OCI-LY3 (cell line): ENCODE measurements at regions not wholly inside any gene's neighbourhood (a gene's known extent, or its start where the extent isn't known, plus 50 kb on each side); places are given as distances from the start of the nearest gene placed in this dataset.
"Not testable (repeated sequence)": the region's sequence is repeated elsewhere in the genome, so short reads cannot be mapped to it uniquely, and the experiment has no call there.

Source experiments
- H2AFZ ChIP-seq: fragments of 200-600, 300-600 bp; shearing (Covaris generic); 2 replicates; pipeline ENCODE4 v1.6.0; 2014; ENCODE audit warnings: antibody characterized with exemption, low read depth, low read length
- H3K27ac ChIP-seq: fragments of 200-600, 300-600 bp; sonication (generic); 2 replicates; pipeline ENCODE4 v1.5.1; 2014; ENCODE audit warnings: mild to moderate bottlenecking, low read length, moderate library complexity, mixed read lengths
- H3K27me3 ChIP-seq: fragments of 200-600, 300-600 bp; sonication (generic); 2 replicates; pipeline ENCODE4 v1.6.1; 2014; ENCODE audit warnings: low read depth, low read length, mixed read lengths
- H3K36me3 ChIP-seq: fragments of 200-600, 300-600 bp; sonication (generic); replicated peaks from 2 replicates; pipeline ENCODE3; 2014; ENCODE audit warnings: low read depth, low read length, mixed read lengths
- H3K4me1 ChIP-seq: fragments of 300-600, 200-600 bp; sonication (generic); 2 replicates; pipeline ENCODE4 v1.6.1; 2014; ENCODE audit warnings: low read length, mixed read lengths
- H3K4me2 ChIP-seq: fragments of 200-600, 300-600 bp; sonication (generic); 2 replicates; pipeline ENCODE4 v1.6.1; 2014; ENCODE audit warnings: low read length, mixed read lengths
- H3K4me3 ChIP-seq: fragments of 300-600, 200-600 bp; sonication (generic); 2 replicates; pipeline ENCODE4 v1.5.1; 2014; ENCODE audit warnings: antibody characterized with exemption, mild to moderate bottlenecking, low read length, moderate library complexity
- H3K79me2 ChIP-seq: fragments of 300-600, 200-600 bp; shearing (Covaris generic); 2 replicates; pipeline ENCODE4 v1.6.1; 2014; ENCODE audit warnings: mild to moderate bottlenecking, low read length, mixed read lengths
- H3K9ac ChIP-seq: fragments of 300-600, 200-600 bp; shearing (Covaris generic); 2 replicates; pipeline ENCODE4 v1.6.0; 2014; ENCODE audit warnings: mild to moderate bottlenecking, low read length, moderate library complexity
- H3K9me3 ChIP-seq: fragments of 200-600, 300-600 bp; shearing (Covaris generic); 2 replicates; pipeline ENCODE4 v1.6.1; 2014; ENCODE audit warnings: low read length, mixed read lengths; ENCODE audit not compliant: insufficient read depth
- H4K20me1 ChIP-seq: fragments of 200-600, 300-600 bp; sonication (generic); 2 replicates; pipeline ENCODE4 v1.6.1; 2016; ENCODE audit warnings: low read length, mixed read lengths; ENCODE audit not compliant: insufficient read depth

DNA sequence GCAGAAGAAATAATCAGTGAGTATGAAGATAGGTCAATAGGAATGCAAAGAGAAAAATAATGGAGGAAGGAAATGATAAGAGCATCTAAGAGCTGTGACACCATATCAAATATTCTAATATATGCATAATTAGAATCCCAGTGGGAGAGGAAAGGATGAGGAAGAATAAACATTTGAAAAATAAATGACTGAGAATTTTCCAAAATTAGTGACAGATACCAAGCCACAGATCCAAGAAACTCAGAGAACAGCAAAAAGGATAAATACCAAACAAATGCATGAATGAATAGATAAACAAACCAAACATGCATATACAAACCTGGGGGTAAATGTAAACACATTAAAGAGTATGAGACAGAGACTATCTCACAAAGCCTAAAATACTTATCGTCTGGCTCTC is 101.4 kb downstream of the PRR15 start:
- H3K9me3 ChIP-seq, H3K9ac ChIP-seq, H3K79me2 ChIP-seq, H4K20me1 ChIP-seq, H3K4me3 ChIP-seq, H3K27me3 ChIP-seq, H3K27ac ChIP-seq, H3K36me3 ChIP-seq, H3K4me1 ChIP-seq, H3K4me2 ChIP-seq, H2AFZ ChIP-seq: not testable (repeated sequence)

DNA sequence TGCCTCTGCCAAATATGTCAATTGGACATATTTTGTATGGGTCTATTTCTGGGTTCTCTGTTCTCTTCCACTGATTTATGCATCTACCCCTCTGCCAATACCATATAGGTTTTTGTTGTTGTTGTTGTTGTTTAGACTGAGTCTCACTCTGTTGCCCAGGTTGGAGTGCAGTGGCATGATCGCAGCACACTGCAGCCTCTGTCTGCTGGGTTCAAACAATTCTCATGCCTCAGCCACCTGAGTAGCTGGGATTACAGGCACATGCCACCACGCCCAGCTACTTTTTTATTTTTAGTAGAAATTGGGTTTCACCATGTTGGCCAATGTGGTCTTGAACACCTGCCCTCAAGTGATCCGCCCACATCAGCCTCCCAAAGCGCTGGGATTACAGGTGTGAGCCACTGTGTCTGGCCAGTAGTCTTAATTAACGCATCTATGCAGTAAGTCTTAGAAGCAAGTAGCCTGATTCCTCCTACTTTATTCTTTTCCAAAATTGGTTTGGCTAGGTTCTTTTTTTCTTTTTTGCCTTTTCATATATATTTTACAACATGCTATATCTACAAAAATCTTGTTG is 103.5 kb downstream of the PRR15 start:
- not testable (repeated sequence) for H3K4me3 ChIP-seq, H3K9ac ChIP-seq, H3K4me2 ChIP-seq, H3K4me1 ChIP-seq, H3K36me3 ChIP-seq, H3K79me2 ChIP-seq, H3K27ac ChIP-seq, H3K9me3 ChIP-seq, H4K20me1 ChIP-seq, H2AFZ ChIP-seq, H3K27me3 ChIP-seq

DNA sequence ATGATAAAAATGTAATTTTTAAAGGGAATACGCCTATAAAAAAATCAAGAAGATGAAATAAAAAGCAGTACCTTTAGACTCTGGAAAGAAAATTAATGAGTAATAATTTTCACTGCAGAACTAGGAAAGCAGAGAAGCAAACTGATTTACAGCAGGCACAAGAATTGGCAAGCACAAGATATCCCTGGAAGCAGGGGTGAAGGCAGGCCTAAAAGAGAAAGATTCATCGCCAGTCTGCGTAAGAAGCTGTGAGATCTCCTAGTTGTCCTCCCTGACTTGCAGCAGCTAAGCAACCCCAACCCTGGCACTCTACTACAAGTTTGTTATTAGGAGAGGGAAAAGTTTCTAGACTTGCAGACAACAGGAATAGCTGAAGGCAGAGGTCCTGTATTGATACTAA is 107.7 kb downstream of the PRR15 start:
- H3K4me1 ChIP-seq, H3K4me2 ChIP-seq, H3K4me3 ChIP-seq: not testable (repeated sequence)

DNA sequence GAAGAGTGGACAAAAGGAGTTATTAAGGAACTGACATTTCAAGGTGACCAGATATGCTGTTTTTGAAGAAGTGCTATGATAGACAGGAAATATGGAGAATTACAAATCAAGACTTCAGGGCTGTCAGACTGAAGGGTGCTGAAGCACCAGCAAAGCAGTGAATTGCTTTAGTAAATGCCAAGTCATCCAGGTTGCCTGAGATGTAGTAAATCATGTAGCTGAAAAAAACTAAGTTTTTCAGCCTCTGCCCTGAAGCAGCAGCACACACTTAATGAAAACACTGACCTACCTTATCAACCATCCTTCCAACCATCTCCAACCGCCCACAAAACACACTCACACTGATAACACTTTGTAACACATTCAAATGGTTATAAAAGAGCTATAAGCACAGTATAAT is 110.0 kb downstream of the PRR15 start:
- H3K4me2 ChIP-seq, H3K9ac ChIP-seq, H3K27me3 ChIP-seq: not testable (repeated sequence)

More for the DNA sequence above, 107.7 kb downstream of the PRR15 start:
- H3K79me2 ChIP-seq, H4K20me1 ChIP-seq, H3K36me3 ChIP-seq, H3K27ac ChIP-seq, H2AFZ ChIP-seq, H3K9ac ChIP-seq, H3K27me3 ChIP-seq, H3K9me3 ChIP-seq: not testable (repeated sequence)

DNA sequence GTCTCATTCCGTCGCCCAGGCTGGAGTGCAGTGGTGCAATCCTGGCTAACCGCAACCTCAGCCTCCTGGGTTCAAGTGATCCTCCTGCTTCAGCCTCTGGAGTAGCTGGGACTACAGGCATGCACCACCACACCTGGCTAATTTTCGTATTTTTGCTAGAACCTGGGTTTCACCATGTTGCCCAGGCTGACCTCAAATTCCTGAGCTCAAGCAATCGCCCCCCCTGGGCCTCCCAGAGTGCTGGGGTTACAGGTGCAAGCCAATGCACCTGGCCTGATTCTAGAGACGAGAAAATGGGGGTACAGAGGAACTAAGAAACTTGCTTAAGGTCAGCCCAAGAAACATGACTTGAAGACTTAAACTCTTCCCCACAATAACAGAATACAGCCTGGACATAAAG is 111.0 kb downstream of the PRR15 start:
- H3K79me2 ChIP-seq, H4K20me1 ChIP-seq, H3K4me3 ChIP-seq, H3K36me3 ChIP-seq, H3K9ac ChIP-seq, H3K4me2 ChIP-seq, H3K27me3 ChIP-seq, H2AFZ ChIP-seq, H3K27ac ChIP-seq, H3K9me3 ChIP-seq, H3K4me1 ChIP-seq: not testable (repeated sequence)

More for the DNA sequence above, 110.0 kb downstream of the PRR15 start:
- H3K27ac ChIP-seq, H3K9me3 ChIP-seq, H3K79me2 ChIP-seq, H3K4me3 ChIP-seq, H2AFZ ChIP-seq, H3K4me1 ChIP-seq, H3K36me3 ChIP-seq, H4K20me1 ChIP-seq: not testable (repeated sequence)

DNA sequence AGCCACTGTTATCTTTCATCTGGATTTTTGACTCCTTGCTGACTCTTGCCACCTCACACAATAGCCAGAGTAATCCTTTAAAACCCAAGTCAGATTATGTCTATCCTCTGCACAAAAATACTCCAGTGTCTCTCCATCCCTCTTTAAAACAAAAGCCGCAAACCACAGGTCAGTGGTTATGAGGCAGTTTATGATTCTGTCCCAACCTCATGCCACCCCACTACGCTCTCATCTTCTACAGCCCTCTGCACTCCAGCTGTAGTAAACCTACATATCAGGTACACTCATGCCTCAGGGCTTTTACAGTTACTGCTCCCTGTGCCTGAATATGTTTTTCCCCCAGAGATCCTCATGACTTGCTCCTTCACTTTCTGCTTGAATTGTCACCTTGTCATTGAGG is 113.6 kb downstream of the PRR15 start:
- not testable (repeated sequence) for H2AFZ ChIP-seq, H3K4me2 ChIP-seq, H3K9ac ChIP-seq

DNA sequence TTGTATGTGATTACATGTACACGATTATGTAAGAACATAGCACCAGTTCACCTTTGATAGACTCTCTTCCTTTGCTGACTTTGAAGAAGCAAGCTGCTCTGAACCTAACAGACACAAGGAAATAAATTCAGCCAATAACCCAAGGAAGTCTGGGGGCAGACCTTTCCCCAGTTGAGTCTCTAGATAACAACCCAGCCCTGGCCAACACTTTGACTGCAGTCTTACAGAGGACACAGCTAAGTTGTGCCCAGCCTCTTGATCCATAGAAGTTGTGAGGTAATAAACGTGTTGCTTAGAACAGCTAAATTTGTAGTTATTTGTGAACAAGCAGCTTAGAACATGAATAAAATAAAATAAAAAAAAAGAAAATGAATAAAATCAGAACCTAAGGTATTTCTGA is 116.3 kb downstream of the PRR15 start:
- not testable (repeated sequence) for H3K9ac ChIP-seq

More for the DNA sequence above, 113.6 kb downstream of the PRR15 start:
- H4K20me1 ChIP-seq, H3K4me1 ChIP-seq, H3K27me3 ChIP-seq, H3K4me3 ChIP-seq, H3K36me3 ChIP-seq, H3K27ac ChIP-seq, H3K79me2 ChIP-seq, H3K9me3 ChIP-seq: not testable (repeated sequence)

DNA sequence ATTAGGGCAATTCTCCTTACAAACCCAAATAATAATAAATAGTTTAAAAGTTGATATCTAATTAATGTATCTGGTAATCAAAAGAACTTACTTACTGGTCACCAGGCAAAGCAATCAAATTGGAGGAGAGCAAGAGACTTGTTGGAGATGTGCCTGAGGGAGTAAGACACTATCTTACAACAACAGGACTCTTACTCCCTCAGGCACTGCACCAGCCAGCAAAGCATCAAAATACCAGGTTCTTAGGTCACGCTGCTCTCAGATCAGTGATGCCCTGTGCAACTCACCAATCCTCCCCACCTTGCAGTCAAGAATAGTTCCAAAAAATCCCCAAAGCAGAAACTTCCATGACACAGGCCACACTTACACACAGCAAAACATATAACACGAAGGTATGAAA is 117.0 kb downstream of the PRR15 start:
- not testable (repeated sequence) for H3K4me1 ChIP-seq, H3K27ac ChIP-seq, H3K9me3 ChIP-seq, H3K79me2 ChIP-seq, H3K9ac ChIP-seq, H3K4me2 ChIP-seq, H3K4me3 ChIP-seq, H4K20me1 ChIP-seq, H2AFZ ChIP-seq, H3K36me3 ChIP-seq, H3K27me3 ChIP-seq

More for the DNA sequence above, 116.3 kb downstream of the PRR15 start:
- H3K27me3 ChIP-seq, H3K9me3 ChIP-seq, H3K27ac ChIP-seq, H3K4me3 ChIP-seq, H3K4me2 ChIP-seq, H3K79me2 ChIP-seq, H3K4me1 ChIP-seq, H2AFZ ChIP-seq, H4K20me1 ChIP-seq, H3K36me3 ChIP-seq: not testable (repeated sequence)

DNA sequence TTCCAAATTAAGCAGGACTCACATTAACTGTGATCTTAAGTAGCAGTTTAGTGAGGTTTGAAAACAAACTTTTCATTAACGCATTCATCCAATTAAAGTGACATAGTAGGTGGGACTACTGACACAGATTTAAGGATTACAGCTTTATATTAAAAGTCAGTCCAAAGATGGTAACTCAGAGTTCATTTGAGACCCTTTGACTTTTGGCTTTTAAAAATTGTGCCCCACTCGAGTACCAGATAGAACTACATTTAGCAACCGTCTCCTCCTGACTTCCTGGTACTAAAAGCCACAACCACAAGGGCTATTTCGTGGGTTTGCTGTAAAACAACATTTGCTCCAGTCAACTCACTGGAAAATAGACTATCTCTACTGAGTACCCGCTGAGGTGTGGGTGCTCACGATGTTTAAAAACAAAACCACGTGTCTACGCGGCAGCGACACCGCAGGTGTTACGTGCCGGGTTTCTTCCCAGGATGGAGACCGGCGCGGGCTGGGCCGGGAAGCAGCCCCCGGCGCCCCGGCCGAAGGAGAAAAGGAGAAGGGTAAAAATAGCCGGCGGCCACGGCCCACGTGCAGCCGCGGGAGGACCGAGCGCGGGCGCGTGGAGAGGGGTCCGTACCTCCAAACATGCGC is 120.6 kb downstream of the PRR15 start:
- H3K4me2 ChIP-seq, result peak overlapping the region; percentile 55
- H3K9me3 ChIP-seq, H4K20me1 ChIP-seq, H3K4me1 ChIP-seq, H3K27ac ChIP-seq, H2AFZ ChIP-seq, H3K36me3 ChIP-seq, H3K27me3 ChIP-seq, H3K79me2 ChIP-seq: not testable (repeated sequence)
- H3K9ac ChIP-seq, result peak overlapping the region; percentile 68; the same call in 1 of the 2 replicates
- peak overlapping the region; percentile 81 for H3K4me3 ChIP-seq
